ENCODE measurements at regions not wholly inside any gene's neighbourhood (a gene's known extent, or its start where the extent isn't known, plus 50 kb on each side); places are given as distances from the start of the nearest gene placed in this dataset.

GRCh38 chr18:44331656-44332570 is 348.8 kb upstream of the SETBP1 start:
- H3K9me3 ChIP-seq = no peaks in the 10 kb centered on the region
- H3K4me3 ChIP-seq = no peak overlapping the region
- TF ChIP-seq CTCF (IDR thresholded peaks at IDR 0.05) = no peak
- DNase-seq (no peak), ATAC-seq (no peak)
- intact Hi-C loops (cut with DNase I) = no loop called here
- H3K27ac ChIP-seq = no peak overlapping the region
- H3K27me3 ChIP-seq = no peaks in the 10 kb centered on the region
- H3K36me3 ChIP-seq = no peaks in the 10 kb centered on the region
- no peaks in the 10 kb centered on the region for H3K4me1 ChIP-seq

- Histone ChIP-seq H3K36me3 (no peaks in the 10 kb centered on the region), H3K9me3 (peaks cover 13% of the 10 kb centered on the region), H3K27ac (no peak overlapping the region), H3K4me3 (no peak overlapping the region), H3K27me3 (no peaks in the 10 kb centered on the region), H3K4me1 (peaks cover 7% of the 10 kb centered on the region)
- no peak for TF ChIP-seq CTCF (IDR thresholded peaks at IDR 0.05)
- intact Hi-C loops (cut with DNase I) = no loop called here
- DNase-seq (peak; percentile 49), ATAC-seq (peak; percentile 61)
Observed at GRCh38 chr18:44341759-44342158, 338.9 kb upstream of the SETBP1 start.

DNA sequence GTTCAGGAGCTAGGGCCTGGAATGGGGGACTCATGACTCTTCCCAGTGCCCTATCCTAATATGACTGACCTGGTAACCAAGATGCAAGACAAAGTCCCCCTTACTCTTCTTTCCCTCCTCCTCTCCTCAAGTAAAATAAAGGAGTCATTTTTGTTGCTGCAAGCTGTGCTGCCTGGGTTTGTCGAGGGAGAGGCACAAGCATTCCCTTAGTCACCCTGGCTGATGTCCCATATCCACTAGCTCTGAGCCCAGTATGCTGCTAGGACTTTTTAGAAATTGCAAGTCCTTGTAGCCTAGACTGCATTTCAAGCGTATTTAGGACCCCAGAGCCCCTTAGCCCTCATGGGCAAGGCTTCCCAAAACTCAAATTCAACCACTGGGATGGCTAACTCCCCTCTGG is 338.5 kb upstream of the SETBP1 start:
- no peak overlapping the region for H3K4me3 ChIP-seq
- no peak for TF ChIP-seq CTCF (IDR thresholded peaks at IDR 0.05)
- intact Hi-C loops (cut with DNase I) = no loop called here
- no peak for ATAC-seq
- H3K27me3 ChIP-seq = no peaks in the 10 kb centered on the region
- no peak overlapping the region for H3K27ac ChIP-seq
- peaks cover 13% of the 10 kb centered on the region for H3K9me3 ChIP-seq
- H3K36me3 ChIP-seq = no peaks in the 10 kb centered on the region
- no peak for DNase-seq
- peaks cover 7% of the 10 kb centered on the region for H3K4me1 ChIP-seq

- Histone ChIP-seq H3K4me3 (no peak overlapping the region), H3K36me3 (no peaks in the 10 kb centered on the region), H3K27me3 (no peaks in the 10 kb centered on the region), H3K27ac (no peak overlapping the region), H3K9me3 (peaks cover 8% of the 10 kb centered on the region), H3K4me1 (peaks cover 7% of the 10 kb centered on the region)
- intact Hi-C loops (cut with DNase I) = no loop called here
- no peak for DNase-seq
- no peak for ATAC-seq
- no peak for TF ChIP-seq CTCF (IDR thresholded peaks at IDR 0.05)
Observed at GRCh38 chr18:44342946-44343345, 337.7 kb upstream of the SETBP1 start.

DNA sequence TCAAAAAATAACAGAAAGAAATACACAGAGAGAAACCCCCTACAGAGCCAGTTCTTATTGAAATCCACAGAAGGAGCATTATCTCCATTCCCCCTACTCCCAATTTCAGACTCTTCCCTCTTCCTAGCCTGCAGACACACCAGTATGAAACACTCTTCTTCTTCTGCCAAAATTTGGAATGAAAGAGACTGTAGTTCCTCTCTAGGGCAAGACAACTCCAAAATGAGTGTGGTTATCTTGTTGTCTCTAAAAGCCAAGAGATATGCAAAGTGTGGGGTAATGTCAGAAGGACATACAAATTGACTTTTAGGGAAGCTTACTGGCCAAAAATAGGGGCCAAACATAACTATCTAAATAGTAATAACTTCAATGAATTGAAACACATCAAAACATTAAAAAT is 337.1 kb upstream of the SETBP1 start:
- Histone ChIP-seq H3K36me3 (no peaks in the 10 kb centered on the region), H3K9me3 (peaks cover 2% of the 10 kb centered on the region), H3K4me1 (peaks cover 7% of the 10 kb centered on the region), H3K27me3 (no peaks in the 10 kb centered on the region), H3K4me3 (no peak overlapping the region), H3K27ac (no peak overlapping the region)
- ATAC-seq = no peak
- DNase-seq = no peak
- intact Hi-C loops (cut with DNase I) = no loop called here
- no peak for TF ChIP-seq CTCF (IDR thresholded peaks at IDR 0.05)

Measured in upper lobe of right lung (tissue), 1 donor.